ENCODE measurements at regions not wholly inside any gene's neighbourhood (a gene's known extent, or its start where the extent isn't known, plus 50 kb on each side); places are given as distances from the start of the nearest gene placed in this dataset.

DNA sequence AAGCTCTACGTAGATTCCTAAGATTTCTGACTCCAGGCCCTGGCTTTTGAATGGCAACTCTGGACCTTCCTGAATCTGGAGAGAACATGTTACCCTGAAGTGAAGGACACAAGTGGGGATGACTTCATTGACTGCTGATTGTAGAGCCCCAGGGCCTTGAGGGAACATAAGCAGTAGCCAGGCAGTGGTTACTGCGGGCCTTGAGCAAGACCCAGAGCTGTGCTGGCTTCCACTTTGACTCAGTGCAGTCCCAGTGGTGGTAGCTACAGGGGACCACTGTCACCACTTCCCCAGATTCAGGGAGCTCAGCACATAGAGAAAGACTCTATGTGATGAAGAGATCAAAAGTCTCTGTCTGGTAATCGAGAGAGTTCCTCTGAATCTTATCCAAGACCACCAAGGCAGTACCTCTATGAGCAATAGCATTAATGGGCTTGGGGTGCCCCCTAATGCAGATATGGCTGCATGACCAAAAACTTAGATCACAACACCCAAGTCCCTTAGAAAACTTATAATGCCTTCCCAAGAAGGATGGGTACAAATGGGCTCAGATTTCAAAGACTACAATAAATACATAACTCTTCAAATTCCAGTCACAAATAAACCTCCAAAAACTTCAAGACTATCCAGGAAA, 1278.3 kb downstream of the AMY1C start:
- TF ChIP-seq, protein P1, sequence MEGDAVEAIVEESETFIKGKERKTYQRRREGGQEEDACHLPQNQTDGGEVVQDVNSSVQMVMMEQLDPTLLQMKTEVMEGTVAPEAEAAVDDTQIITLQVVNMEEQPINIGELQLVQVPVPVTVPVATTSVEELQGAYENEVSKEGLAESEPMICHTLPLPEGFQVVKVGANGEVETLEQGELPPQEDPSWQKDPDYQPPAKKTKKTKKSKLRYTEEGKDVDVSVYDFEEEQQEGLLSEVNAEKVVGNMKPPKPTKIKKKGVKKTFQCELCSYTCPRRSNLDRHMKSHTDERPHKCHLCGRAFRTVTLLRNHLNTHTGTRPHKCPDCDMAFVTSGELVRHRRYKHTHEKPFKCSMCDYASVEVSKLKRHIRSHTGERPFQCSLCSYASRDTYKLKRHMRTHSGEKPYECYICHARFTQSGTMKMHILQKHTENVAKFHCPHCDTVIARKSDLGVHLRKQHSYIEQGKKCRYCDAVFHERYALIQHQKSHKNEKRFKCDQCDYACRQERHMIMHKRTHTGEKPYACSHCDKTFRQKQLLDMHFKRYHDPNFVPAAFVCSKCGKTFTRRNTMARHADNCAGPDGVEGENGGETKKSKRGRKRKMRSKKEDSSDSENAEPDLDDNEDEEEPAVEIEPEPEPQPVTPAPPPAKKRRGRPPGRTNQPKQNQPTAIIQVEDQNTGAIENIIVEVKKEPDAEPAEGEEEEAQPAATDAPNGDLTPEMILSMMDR (IDR thresholded peaks at IDR 0.05) = no peak
- TF ChIP-seq POLR2A (IDR thresholded peaks at IDR 0.05) = no peak
- TF ChIP-seq EP300 (IDR thresholded peaks at IDR 0.05) = no peak
